ENCODE measurements at regions not wholly inside any gene's neighbourhood (a gene's known extent, or its start where the extent isn't known, plus 50 kb on each side); places are given as distances from the start of the nearest gene placed in this dataset.

- TF ChIP-seq CTCF (conservative IDR thresholded peaks at IDR 0.05), result no peak
- TF ChIP-seq ZFX (IDR thresholded peaks at IDR 0.05), result no peak
These were observed 274.5 kb upstream of the PTGER4 start for GRCh38 chr5:40405230-40405629.
